Activated naive CD4-positive, alpha-beta T cell treated with anti-CD3 and anti-CD28 coated beads for 36 hours (primary cell): ENCODE measurements at regions not wholly inside any gene's neighbourhood (a gene's known extent, or its start where the extent isn't known, plus 50 kb on each side); places are given as distances from the start of the nearest gene placed in this dataset.

Experiments used
- CTCF ChIA-PET: fragments of 350-600 bp; sonication (Branson Sonifier 250); formaldehyde crosslinking; loops from one replicate; lab custom pipeline; 2021; ENCODE audit warnings: antibody characterized with exemption; lab: Charles Lee
- DNase-seq: peaks from one replicate; pipeline ENCODE4 v3.0.0-alpha.2; 2020
- H3K27ac Mint-ChIP-seq: one replicate; pipeline ENCODE4 v1.8.0; 2021; ENCODE audit warnings: mild to moderate bottlenecking, mixed read lengths
- H3K27me3 Mint-ChIP-seq: one replicate; pipeline ENCODE4 v1.8.0; 2021; ENCODE audit warnings: low read depth, mixed read lengths
- H3K36me3 Mint-ChIP-seq: one replicate; pipeline ENCODE4 v1.8.0; 2021; ENCODE audit warnings: low read depth, mixed read lengths
- H3K4me1 Mint-ChIP-seq: one replicate; pipeline ENCODE4 v1.8.0; 2021; ENCODE audit warnings: low read depth, mixed read lengths
- H3K4me3 Mint-ChIP-seq: one replicate; pipeline ENCODE4 v1.8.0; 2021; ENCODE audit warnings: mild to moderate bottlenecking, moderate library complexity, mixed read lengths
- H3K9me3 Mint-ChIP-seq: one replicate; pipeline ENCODE4 v1.8.0; 2021; ENCODE audit warnings: mixed read lengths
- intact Hi-C: fragments of 100-400 bp; cut with micrococcal nuclease; formaldehyde crosslinking; loops from one replicate; pipeline ENCODE4 v1.15.1; 2023

DNA sequence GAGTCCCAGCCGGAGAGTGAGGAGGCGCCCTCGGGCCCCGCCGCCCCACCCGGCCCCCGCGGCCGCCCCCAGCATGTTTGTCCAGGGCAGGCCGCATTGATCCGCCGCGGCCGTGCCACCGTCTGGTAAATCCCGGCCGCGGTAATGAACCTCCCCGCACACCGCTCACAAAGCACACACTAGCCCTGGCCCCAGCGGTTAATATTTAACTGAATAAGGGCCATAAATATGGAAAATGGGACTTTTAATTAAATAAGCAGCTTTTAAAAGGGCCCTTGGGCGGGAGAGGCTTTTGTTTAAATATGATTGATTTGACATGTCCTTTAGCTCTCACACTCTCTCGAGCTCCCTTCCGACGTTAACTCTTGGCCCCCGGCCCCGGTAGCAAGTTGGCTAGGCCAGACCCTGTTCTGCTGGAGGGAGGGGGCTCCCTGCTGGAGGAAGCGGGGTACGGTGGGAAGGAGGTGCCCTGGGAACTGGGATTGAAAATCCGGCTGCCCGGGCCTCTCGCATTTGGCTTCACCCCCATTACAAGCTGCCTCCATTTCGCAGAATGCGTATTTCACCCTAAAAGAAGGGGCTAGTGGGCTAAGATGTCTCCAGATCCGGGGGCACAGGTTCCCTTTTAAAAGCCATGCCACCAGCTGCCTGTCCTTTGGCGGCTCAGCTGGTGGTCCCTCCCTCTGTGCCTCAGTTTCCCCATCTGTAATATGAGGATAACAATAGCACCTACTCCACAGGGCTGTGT lies 199.8 kb downstream of the RBM19 start:
- Mint-ChIP-seq H3K4me1 (no peaks in the 10 kb centered on the region), H3K27me3 (peaks cover 21% of the 10 kb centered on the region), H3K36me3 (no peaks in the 10 kb centered on the region), H3K9me3 (no peaks in the 10 kb centered on the region), H3K4me3 (no peak overlapping the region), H3K27ac (no peak overlapping the region)
- no peak for DNase-seq
- intact Hi-C loops, result no loop called here
- CTCF ChIA-PET, result no interaction called here

DNA sequence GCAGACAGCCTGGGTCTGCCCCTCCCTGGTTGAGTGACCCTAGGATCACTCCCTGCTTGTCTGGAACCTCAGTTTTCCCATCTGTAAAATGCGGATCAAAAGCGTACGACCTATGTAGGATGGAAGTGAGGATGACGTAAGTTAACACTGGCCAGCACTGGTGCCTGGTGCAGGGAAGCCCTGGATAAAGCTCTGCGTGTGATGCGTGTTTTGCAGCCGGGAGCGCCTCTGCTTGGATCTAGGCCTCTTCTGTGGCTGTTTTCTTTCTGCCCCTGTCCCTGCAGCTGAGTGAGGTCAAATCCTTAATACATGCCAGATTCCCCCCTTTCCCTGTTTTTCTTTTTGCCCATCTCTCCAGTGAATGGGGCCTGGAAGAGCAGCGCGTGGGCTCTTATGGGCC lies 201.5 kb downstream of the RBM19 start:
- no peak for DNase-seq
- Mint-ChIP-seq H3K27ac (no peak overlapping the region), H3K4me1 (no peaks in the 10 kb centered on the region), H3K4me3 (no peak overlapping the region), H3K27me3 (peaks cover 21% of the 10 kb centered on the region), H3K9me3 (no peaks in the 10 kb centered on the region), H3K36me3 (no peaks in the 10 kb centered on the region)
- intact Hi-C loops, result no loop called here
- CTCF ChIA-PET, result no interaction called here

DNA sequence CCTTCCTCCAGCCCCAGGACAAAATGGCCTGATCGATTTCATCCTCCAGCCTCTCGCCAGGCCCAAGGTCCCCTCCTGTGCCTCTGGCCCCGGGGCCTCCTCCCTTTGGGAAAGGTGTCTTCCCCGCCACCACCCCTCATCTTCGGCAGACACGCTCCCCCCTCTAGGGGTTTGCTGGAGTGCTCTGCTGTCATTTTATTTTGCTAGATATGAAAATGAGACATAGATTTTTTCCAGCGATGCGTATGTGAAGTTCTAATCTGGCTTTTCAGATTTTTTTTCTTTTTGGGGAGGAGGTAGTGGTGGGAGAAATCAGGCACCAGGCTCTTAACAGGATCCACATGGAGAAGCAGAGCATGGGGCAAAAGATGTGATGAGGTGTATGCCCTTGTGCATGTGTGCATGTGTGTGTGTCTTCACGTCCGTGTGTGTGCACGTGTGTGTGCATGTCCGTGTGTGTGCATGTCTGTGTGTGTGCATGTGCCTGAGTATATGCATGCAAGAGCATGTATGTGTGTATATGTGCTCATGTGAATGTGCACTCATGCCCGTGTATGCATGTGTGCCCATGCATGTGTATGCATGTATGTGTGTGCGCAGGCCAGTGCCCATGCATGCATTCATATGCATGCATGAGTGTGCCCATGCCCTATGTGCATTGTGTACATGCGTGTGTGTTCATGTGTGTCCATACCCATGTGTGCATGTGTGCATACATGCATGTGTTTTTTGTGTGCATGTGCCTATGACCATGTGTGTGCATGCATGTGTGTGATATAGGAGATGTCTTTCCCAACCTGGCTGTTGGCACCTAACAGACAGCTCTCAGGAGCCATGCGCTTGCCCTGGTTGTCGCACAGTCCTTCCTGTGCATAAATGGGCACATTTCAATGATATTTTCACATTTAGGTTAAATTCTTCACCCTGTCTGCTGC lies 203.0 kb downstream of the RBM19 start:
- intact Hi-C loops, result no loop called here
- no peak overlapping the region for H3K27ac Mint-ChIP-seq
- peaks cover 21% of the 10 kb centered on the region for H3K27me3 Mint-ChIP-seq

DNA sequence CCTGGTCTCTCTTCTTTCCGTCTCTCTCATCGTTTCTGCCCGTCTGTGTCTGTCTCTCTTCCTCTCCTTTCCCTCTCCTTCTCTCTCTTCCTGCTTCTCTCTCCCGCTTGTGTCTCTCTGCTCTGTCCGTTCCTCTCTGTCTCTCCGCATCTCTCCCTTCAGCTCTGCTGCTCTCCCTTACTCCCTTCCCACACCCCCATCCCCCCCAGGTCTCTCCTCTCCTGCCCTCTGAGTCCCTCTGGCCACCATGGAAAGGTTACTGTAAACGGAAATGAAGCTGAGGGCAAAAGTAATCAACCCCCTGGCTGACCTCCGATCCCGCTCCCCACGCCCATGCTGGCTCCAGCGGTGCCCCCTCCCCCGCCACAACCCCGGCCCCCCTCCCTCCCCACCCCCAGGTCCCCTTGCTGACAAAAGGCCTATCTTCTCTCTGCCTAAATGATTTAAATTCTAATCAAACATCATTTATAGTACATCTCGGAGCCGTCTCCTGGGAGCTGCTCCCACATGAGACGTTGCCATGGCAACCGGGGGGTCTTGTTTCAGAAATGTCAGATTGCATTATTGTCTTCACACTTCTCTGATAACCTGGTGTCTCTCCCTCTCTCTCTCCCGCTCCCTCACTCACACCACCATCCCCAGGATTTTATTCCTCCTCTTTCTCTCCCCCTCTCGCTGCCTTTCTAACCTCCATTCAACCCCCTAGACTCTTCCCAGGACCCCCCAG lies 203.8 kb downstream of the RBM19 start:
- Mint-ChIP-seq H3K36me3 (no peaks in the 10 kb centered on the region), H3K9me3 (no peaks in the 10 kb centered on the region), H3K27me3 (peaks cover 23% of the 10 kb centered on the region), H3K4me1 (no peaks in the 10 kb centered on the region), H3K27ac (no peak overlapping the region), H3K4me3 (no peak overlapping the region)
- intact Hi-C loops, result no loop called here
- no peak for DNase-seq
- CTCF ChIA-PET, result no interaction called here

More for the DNA sequence above, 203.0 kb downstream of the RBM19 start:
- H3K36me3 Mint-ChIP-seq, result no peaks in the 10 kb centered on the region
- CTCF ChIA-PET, result no interaction called here
- H3K4me3 Mint-ChIP-seq, result no peak overlapping the region
- no peaks in the 10 kb centered on the region for H3K4me1 Mint-ChIP-seq
- no peaks in the 10 kb centered on the region for H3K9me3 Mint-ChIP-seq
- no peak for DNase-seq

DNA sequence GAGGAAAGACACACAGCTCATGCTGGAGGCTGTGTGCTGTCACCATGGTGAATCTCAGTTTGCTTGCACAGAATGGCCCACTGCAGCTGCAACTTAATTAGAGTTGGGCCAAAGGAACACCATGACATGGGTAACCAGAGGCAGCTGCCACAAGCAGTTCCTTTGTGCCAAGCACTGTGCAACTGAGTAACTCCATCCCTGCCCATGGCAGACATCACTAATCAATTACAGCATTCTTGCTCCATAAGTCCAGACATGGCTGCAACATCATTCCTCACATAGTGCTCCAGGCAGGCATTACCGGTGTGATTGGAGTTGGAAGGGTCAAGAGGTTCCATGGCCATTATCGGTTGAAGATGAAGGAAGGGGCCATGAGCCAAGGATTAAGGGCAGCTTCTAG lies 207.0 kb downstream of the RBM19 start:
- Mint-ChIP-seq H3K9me3 (no peaks in the 10 kb centered on the region), H3K27me3 (peaks cover 31% of the 10 kb centered on the region), H3K36me3 (no peaks in the 10 kb centered on the region), H3K4me3 (no peak overlapping the region), H3K4me1 (no peaks in the 10 kb centered on the region), H3K27ac (no peak overlapping the region)
- intact Hi-C loops, result no loop called here
- no peak for DNase-seq
- CTCF ChIA-PET, result no interaction called here

DNA sequence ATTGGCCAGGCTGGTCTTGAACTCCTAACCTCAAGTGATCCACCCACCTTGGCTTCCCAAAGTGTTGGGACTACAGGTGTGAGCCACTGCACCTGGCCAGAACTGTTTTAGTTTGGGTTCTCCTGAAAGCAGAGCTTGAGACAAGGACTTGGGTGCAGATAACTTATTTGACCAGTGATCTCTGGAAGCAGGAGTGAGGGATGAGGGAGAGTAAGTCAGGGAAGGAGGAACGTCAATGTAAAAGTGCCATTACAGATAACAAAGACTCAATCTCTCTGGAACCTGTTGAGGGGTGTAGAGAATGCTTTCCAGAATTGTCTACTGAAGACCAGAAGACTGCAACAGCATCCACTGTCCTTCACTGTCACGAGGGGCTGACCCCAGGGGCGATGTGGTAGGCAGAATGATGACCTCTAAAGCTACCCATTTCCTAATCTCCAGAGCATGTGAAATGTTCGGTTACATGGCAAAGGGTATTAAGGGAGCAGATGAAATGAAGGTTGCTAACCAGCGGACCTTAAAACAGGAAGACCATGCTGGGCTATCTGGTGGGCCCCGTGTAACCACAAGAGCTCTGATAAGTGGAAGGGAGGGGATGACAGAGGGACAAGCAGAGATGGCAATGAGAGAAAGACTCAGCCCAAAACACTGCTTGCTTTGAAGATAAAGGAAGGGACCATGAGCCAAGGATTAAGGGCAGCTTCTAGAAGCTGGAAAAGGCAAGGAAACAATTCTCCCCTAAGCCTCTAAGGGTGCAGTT lies 207.8 kb downstream of the RBM19 start:
- CTCF ChIA-PET, result interaction anchor here (0.6 kb wide), 1 partner anchor 110 kb away, joined by 3 read pairs; no protein-coding TSS in a partner anchor
- Mint-ChIP-seq H3K4me1 (no peaks in the 10 kb centered on the region), H3K27me3 (peaks cover 28% of the 10 kb centered on the region), H3K27ac (no peak overlapping the region), H3K36me3 (no peaks in the 10 kb centered on the region), H3K4me3 (no peak overlapping the region), H3K9me3 (no peaks in the 10 kb centered on the region)
- DNase-seq, result no peak
- intact Hi-C loops, result no loop called here

DNA sequence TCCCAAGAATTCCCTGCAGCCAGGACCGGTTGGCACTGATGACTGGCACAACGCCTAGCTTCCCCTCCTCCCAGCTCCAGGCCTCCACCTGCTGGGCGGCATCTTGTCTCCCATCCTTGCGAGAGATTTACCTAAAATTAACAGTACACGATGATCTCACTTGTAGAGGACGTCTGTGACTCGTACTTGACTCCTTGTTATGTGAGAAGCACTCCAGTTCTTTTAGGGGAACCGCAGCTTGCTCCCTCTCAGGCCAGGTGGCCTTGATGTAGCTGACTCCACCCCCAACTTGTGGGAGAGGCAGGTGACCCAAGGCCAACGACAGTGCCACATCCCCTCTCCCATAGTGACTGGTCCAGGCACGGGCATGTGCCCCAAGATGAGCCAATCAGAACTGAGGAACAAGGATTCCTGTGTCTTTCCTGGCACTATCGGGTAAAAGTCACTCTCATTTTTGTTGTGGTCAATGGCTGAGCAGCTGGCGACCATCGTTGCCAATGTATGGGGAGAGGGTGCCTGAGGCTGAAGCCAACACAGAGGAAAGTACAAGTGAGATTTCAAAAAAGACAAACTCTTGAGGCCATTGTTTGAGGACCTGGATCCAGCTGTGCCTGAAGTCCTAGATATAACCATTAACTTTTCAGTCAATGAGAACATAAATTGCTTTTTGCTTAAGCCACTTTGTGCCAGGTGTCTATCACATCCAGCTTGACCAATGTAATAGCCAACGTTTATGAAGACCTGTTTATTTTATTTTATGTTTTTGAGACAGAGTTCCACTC lies 208.7 kb downstream of the RBM19 start:
- H3K9me3 Mint-ChIP-seq, result no peaks in the 10 kb centered on the region
- intact Hi-C loops, result no loop called here
- no peaks in the 10 kb centered on the region for H3K36me3 Mint-ChIP-seq
- no peak for DNase-seq
- CTCF ChIA-PET, result interaction anchor here (0.6 kb wide), 1 partner anchor 109 kb away, joined by 3 read pairs; no protein-coding TSS in a partner anchor
- no peak overlapping the region for H3K27ac Mint-ChIP-seq
- no peaks in the 10 kb centered on the region for H3K4me1 Mint-ChIP-seq
- peaks cover 19% of the 10 kb centered on the region for H3K27me3 Mint-ChIP-seq
- H3K4me3 Mint-ChIP-seq, result no peak overlapping the region

DNA sequence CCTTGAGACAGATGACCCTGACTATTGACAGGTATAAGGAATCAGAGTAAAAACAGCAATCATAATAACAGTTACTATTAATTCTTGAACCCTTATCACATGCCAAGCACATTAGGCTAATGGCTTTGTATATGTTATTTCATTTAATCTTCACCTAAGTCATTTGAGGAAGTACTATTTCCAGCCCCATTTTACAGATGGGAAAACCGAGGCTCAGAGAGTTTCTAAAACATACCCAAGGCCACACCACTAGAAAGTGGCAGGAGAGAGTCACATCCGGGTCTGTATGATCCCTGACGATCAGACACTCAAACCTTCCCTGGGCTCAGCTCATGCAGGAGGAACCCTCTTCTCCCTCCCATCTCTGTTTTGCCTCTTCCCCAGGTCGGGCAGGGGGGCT lies 209.5 kb downstream of the RBM19 start:
- no peaks in the 10 kb centered on the region for H3K9me3 Mint-ChIP-seq
- no peaks in the 10 kb centered on the region for H3K36me3 Mint-ChIP-seq
- no peak overlapping the region for H3K4me3 Mint-ChIP-seq
- no peak for DNase-seq
- H3K27ac Mint-ChIP-seq, result no peak overlapping the region
- CTCF ChIA-PET, result no interaction called here
- intact Hi-C loops, result no loop called here
- peaks cover 15% of the 10 kb centered on the region for H3K27me3 Mint-ChIP-seq
- no peaks in the 10 kb centered on the region for H3K4me1 Mint-ChIP-seq

DNA sequence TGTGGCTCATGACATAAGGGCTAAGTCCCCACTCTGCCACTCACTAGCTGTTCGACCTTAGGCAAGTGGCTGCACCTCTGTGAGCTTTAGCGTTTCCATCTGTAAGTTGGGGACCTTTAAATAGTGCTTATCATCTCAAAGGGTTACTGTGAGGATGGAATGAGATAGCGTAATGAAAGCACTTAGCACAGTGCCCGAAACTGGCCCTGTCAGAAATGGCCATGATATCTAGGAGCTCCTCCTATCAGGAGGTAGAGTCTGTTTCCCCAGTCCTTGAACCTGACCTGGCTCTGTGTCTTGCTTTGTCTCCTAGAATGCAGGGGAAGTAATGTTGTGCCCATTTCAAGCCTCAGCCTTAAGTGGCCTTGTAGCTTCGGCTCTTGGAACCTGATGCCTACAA lies 211.0 kb downstream of the RBM19 start:
- no peaks in the 10 kb centered on the region for H3K36me3 Mint-ChIP-seq
- H3K4me1 Mint-ChIP-seq, result no peaks in the 10 kb centered on the region
- peaks cover 15% of the 10 kb centered on the region for H3K27me3 Mint-ChIP-seq
- no peak overlapping the region for H3K4me3 Mint-ChIP-seq
- no peak overlapping the region for H3K27ac Mint-ChIP-seq
- intact Hi-C loops, result no loop called here
- H3K9me3 Mint-ChIP-seq, result no peaks in the 10 kb centered on the region
- CTCF ChIA-PET, result no interaction called here
- DNase-seq, result no peak

DNA sequence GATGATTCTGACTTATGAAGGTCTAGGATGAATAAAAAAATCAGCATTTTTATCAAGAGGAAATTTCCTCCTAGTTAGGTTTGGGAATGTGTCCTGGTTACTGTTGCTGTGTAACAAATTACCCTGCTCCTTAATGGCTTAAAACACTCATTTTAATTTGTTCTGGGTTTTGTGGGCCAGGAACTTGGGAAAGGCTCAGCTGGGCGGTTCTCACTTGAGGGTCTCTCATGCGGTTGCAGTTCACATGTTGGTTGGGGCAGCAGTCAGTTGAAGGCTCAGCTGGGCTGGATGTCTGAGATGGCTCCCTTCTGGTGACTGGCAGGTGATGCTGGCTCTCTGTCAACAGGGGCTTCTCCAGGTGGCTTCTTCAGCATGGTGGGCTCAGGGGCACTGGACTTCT lies 214.6 kb downstream of the RBM19 start:
- CTCF ChIA-PET, result no interaction called here
- H3K27ac Mint-ChIP-seq, result no peak overlapping the region
- H3K4me3 Mint-ChIP-seq, result no peak overlapping the region
- no peaks in the 10 kb centered on the region for H3K9me3 Mint-ChIP-seq
- no peaks in the 10 kb centered on the region for H3K4me1 Mint-ChIP-seq
- no peak for DNase-seq
- intact Hi-C loops, result no loop called here
- peaks cover 10% of the 10 kb centered on the region for H3K27me3 Mint-ChIP-seq
- H3K36me3 Mint-ChIP-seq, result no peaks in the 10 kb centered on the region

DNA sequence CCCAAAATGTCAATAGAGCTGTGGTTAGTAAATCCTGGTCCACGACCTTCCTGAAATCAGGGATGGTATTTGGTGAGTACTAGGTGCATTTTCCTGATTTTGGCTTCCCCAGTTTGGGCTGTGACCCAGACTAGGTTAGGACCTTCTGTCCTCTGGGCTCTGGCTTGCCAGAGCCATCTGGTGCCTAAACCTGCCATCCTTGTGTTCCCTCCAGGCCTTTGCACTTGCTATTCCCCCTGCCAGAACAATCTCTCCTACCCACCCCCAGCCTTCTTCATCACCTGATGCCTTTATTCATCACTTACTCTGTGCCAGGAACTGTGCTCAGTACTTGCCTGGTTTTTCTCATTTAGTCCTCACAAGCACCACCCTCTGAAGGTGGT lies 216.7 kb downstream of the RBM19 start:
- intact Hi-C loops, result no loop called here
- H3K4me1 Mint-ChIP-seq, result no peaks in the 10 kb centered on the region
- no peaks in the 10 kb centered on the region for H3K9me3 Mint-ChIP-seq
- no peak overlapping the region for H3K4me3 Mint-ChIP-seq
- CTCF ChIA-PET, result no interaction called here
- no peak for DNase-seq
- H3K27me3 Mint-ChIP-seq, result peaks cover 16% of the 10 kb centered on the region
- H3K36me3 Mint-ChIP-seq, result no peaks in the 10 kb centered on the region
- no peak overlapping the region for H3K27ac Mint-ChIP-seq
